Hematopoietic multipotent progenitor cell treated with erythropoietin and hydrocortisone succinate and interleukin-3 and kit ligand, for 4 days (in vitro differentiated cells): ENCODE measurements at regions not wholly inside any gene's neighbourhood (a gene's known extent, or its start where the extent isn't known, plus 50 kb on each side); places are given as distances from the start of the nearest gene placed in this dataset.

Source experiments
- DNase-seq: peaks from one replicate; pipeline ENCODE4 v3.0.0-alpha.2; 2015

- peak; percentile 4 for DNase-seq
Observed at GRCh38 chr13:103236213-103236612, 170.0 kb upstream of the SLC10A2 start.

- DNase-seq = no peak
Observed at GRCh38 chr13:103229674-103230073, 163.5 kb upstream of the SLC10A2 start.

- DNase-seq = peak; percentile 1
Observed at GRCh38 chr13:103224804-103225203, 158.6 kb upstream of the SLC10A2 start.

GRCh38 chr13:103222683-103223082, 156.5 kb upstream of the SLC10A2 start:
- no peak for DNase-seq

- no peak for DNase-seq
Observed at GRCh38 chr13:103218253-103218652, 152.0 kb upstream of the SLC10A2 start.

- DNase-seq = no peak
Observed at GRCh38 chr13:103213152-103213551, 146.9 kb upstream of the SLC10A2 start.

GRCh38 chr13:103210348-103210747, 144.1 kb upstream of the SLC10A2 start:
- DNase-seq = no peak

- no peak for DNase-seq
Observed at GRCh38 chr13:103203735-103204330, 137.6 kb upstream of the SLC10A2 start.

- DNase-seq = no peak
Observed at GRCh38 chr13:103200118-103200885, 134.1 kb upstream of the SLC10A2 start.

GRCh38 chr13:103199380-103200088, 133.3 kb upstream of the SLC10A2 start:
- no peak for DNase-seq

- DNase-seq = no peak
Observed at GRCh38 chr13:103196356-103196755, 130.1 kb upstream of the SLC10A2 start.

- no peak for DNase-seq
Observed at GRCh38 chr13:103195762-103196161, 129.5 kb upstream of the SLC10A2 start.

- DNase-seq = no peak
Observed at GRCh38 chr13:103194871-103195270, 128.7 kb upstream of the SLC10A2 start.

GRCh38 chr13:103192511-103193135, 126.4 kb upstream of the SLC10A2 start:
- DNase-seq = no peak

- DNase-seq = no peak
Observed at GRCh38 chr13:103190841-103191240, 124.6 kb upstream of the SLC10A2 start.

GRCh38 chr13:103188713-103189326, 122.6 kb upstream of the SLC10A2 start:
- peak; percentile 68 for DNase-seq

- peak; percentile 69 for DNase-seq
Observed at GRCh38 chr13:103187721-103188156, 121.5 kb upstream of the SLC10A2 start.

- DNase-seq = no peak
Observed at GRCh38 chr13:103184413-103184812, 118.2 kb upstream of the SLC10A2 start.

- DNase-seq = no peak
Observed at GRCh38 chr13:103178986-103179943, 113.0 kb upstream of the SLC10A2 start.

- DNase-seq = no peak
Observed at GRCh38 chr13:103174966-103175365, 108.7 kb upstream of the SLC10A2 start.

GRCh38 chr13:103168901-103169508, 102.8 kb upstream of the SLC10A2 start:
- no peak for DNase-seq
